MCF 10A (cell line): ENCODE measurements at regions not wholly inside any gene's neighbourhood (a gene's known extent, or its start where the extent isn't known, plus 50 kb on each side); places are given as distances from the start of the nearest gene placed in this dataset.

Experiments used
- BruUV-seq: library from RNA; stranded (reverse); fragments of 400-500 nt; replicated peaks from 2 replicates; lab custom pipeline; 2021; lab: Mats Ljungman, UMichigan
- CTCF ChIA-PET: fragments of 300-600 bp; sonication (Branson Sonifier 250); formaldehyde crosslinking; extraction: SDS; loops from one replicate; lab custom pipeline; 2021; ENCODE audit warnings: antibody characterized with exemption, inconsistent platforms; lab: Yijun Ruan, JAX
- POLR2A ChIA-PET: fragments of 300-600, 350-650 bp; sonication (Branson Sonifier 250); formaldehyde crosslinking; extraction: SDS; loops from one replicate; lab custom pipeline; 2020; ENCODE audit warnings: antibody characterized with exemption, inconsistent platforms; lab: Yijun Ruan, JAX
- DNase-seq: peaks from one replicate; pipeline ENCODE4 v3.0.0-alpha.2; 2018; ENCODE audit not compliant: unreplicated experiment
- H3K27ac Mint-ChIP-seq: one replicate; pipeline ENCODE4 v1.8.0; 2022; ENCODE audit warnings: mild to moderate bottlenecking, low read depth, mixed read lengths; ENCODE audit not compliant: unreplicated experiment
- H3K27me3 Mint-ChIP-seq: one replicate; pipeline ENCODE4 v1.8.0; 2022; ENCODE audit warnings: mixed read lengths; ENCODE audit not compliant: insufficient read depth, unreplicated experiment
- H3K36me3 Mint-ChIP-seq: one replicate; pipeline ENCODE4 v1.8.0; 2022; ENCODE audit warnings: mild to moderate bottlenecking, moderate library complexity, mixed read lengths; ENCODE audit not compliant: insufficient read depth, unreplicated experiment
- H3K4me1 Mint-ChIP-seq: one replicate; pipeline ENCODE4 v1.8.0; 2022; ENCODE audit warnings: mixed read lengths; ENCODE audit not compliant: insufficient read depth, unreplicated experiment
- H3K4me3 Mint-ChIP-seq: one replicate; pipeline ENCODE4 v1.8.0; 2022; ENCODE audit warnings: mild to moderate bottlenecking, moderate library complexity, mixed read lengths; ENCODE audit not compliant: unreplicated experiment
- H3K9me3 Mint-ChIP-seq: one replicate; pipeline ENCODE4 v1.8.0; 2022; ENCODE audit warnings: mixed read lengths; ENCODE audit not compliant: unreplicated experiment
- intact Hi-C: fragments of 100-400 bp; cut with micrococcal nuclease; formaldehyde crosslinking; loops from 2 replicates; pipeline ENCODE4 v1.14.1; 2022
- TF ChIP-seq, protein P1 (sequence below): fragments of 200-600 bp; IDR thresholded peaks from one replicate; pipeline ENCODE4 v1.8.0; 2022; ENCODE audit warnings: antibody characterized with exemption, mild to moderate bottlenecking; ENCODE audit not compliant: unreplicated experiment

DNA sequence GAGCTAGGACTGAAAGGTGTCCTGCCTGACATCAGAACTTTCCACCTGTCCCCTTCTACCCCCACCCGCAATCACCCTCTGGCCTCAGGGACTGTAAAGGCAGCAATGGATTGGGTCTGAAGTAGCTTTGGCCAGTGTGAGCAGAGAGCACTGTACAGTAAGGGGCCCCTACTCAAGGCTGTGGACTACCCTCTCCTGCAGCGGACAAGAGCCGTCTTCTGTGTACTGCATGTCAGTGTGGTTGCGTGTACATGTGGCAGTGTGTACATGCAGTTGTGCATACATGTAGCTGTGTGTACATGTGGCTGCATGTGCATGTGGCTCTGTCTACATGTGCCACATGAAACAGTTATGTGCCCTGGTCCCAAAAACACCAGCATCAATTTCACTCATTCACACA lies 205.9 kb upstream of the LINGO1 start:
- BruUV-seq = no TSS peak
- POLR2A ChIA-PET = no interaction called here
- no peaks in the 10 kb centered on the region for H3K9me3 Mint-ChIP-seq
- peaks cover 41% of the 10 kb centered on the region for H3K27me3 Mint-ChIP-seq
- DNase-seq = no peak
- H3K36me3 Mint-ChIP-seq = no peaks in the 10 kb centered on the region
- TF ChIP-seq, protein P1, sequence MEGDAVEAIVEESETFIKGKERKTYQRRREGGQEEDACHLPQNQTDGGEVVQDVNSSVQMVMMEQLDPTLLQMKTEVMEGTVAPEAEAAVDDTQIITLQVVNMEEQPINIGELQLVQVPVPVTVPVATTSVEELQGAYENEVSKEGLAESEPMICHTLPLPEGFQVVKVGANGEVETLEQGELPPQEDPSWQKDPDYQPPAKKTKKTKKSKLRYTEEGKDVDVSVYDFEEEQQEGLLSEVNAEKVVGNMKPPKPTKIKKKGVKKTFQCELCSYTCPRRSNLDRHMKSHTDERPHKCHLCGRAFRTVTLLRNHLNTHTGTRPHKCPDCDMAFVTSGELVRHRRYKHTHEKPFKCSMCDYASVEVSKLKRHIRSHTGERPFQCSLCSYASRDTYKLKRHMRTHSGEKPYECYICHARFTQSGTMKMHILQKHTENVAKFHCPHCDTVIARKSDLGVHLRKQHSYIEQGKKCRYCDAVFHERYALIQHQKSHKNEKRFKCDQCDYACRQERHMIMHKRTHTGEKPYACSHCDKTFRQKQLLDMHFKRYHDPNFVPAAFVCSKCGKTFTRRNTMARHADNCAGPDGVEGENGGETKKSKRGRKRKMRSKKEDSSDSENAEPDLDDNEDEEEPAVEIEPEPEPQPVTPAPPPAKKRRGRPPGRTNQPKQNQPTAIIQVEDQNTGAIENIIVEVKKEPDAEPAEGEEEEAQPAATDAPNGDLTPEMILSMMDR = no peak
- CTCF ChIA-PET = interaction anchor here (1.7 kb wide), 1 partner anchor 17 kb away, joined by 11 read pairs; no protein-coding TSS in a partner anchor
- intact Hi-C loops = no loop called here
- H3K27ac Mint-ChIP-seq = no peak overlapping the region
- H3K4me3 Mint-ChIP-seq = no peak overlapping the region
- peaks cover 23% of the 10 kb centered on the region for H3K4me1 Mint-ChIP-seq

DNA sequence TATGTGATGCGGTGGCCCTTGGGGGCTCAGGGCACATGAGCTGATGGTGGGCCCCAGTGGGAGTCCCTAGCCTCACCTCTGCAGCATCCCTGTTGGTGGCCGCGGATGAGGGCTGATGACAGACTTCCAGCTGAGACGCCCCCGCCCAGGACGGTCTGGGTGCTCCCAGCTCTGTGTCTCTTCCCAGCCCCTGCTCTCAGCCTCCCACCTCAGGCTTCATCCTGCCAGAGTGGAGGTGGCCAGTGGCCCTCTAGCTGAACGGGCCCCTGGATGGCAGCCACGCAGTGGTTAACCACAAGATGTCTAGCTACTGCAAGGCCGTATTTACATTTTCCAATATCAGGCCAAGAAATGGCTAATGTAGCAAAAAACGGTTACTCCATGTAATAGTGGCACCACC lies 205.3 kb upstream of the LINGO1 start:
- no peaks in the 10 kb centered on the region for H3K36me3 Mint-ChIP-seq
- no peaks in the 10 kb centered on the region for H3K9me3 Mint-ChIP-seq
- BruUV-seq = no TSS peak
- peaks cover 41% of the 10 kb centered on the region for H3K27me3 Mint-ChIP-seq
- POLR2A ChIA-PET = no interaction called here
- TF ChIP-seq, protein P1 = no peak
- no peak overlapping the region for H3K4me3 Mint-ChIP-seq
- DNase-seq = peak; percentile 27
- CTCF ChIA-PET = interaction anchor here (0.7 to 1.7 kb wide), 3 partner anchors 14 to 295 kb away, joined by 3 to 11 read pairs (median 3); no protein-coding TSS in a partner anchor
- peaks cover 23% of the 10 kb centered on the region for H3K4me1 Mint-ChIP-seq
- intact Hi-C loops = no loop called here
- H3K27ac Mint-ChIP-seq = no peak overlapping the region

DNA sequence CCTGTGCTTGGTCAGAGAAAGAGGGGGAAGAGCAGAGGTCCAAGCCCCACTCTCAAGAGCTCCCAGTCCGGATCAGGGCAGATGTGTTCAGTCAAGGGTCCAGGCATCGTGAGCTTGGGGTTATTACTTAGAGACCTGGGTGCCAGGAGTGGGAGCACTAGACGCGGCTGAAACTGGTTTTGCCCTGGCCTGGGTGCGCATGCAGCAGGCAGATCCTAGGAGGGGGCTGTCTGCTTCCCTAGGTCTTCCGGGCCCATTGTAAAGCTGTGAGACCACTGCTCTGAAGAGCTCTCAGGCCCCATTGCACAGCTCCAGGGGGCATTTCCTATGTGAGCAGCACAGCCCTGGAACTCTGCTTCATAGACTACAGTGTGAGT lies 204.9 kb upstream of the LINGO1 start:
- ChIA-PET POLR2A (no interaction called here), CTCF (interaction anchor here (0.7 to 1.7 kb wide), 4 partner anchors 13 to 294 kb away, joined by 3 to 11 read pairs (median 4); no protein-coding TSS in a partner anchor)
- H3K36me3 Mint-ChIP-seq = no peaks in the 10 kb centered on the region
- H3K27me3 Mint-ChIP-seq = peaks cover 41% of the 10 kb centered on the region
- no peak overlapping the region for H3K27ac Mint-ChIP-seq
- peaks cover 23% of the 10 kb centered on the region for H3K4me1 Mint-ChIP-seq
- no peak overlapping the region for H3K4me3 Mint-ChIP-seq
- DNase-seq = no peak
- no peaks in the 10 kb centered on the region for H3K9me3 Mint-ChIP-seq
- TF ChIP-seq, protein P1 = no peak
- intact Hi-C loops = no loop called here
- BruUV-seq = no TSS peak

DNA sequence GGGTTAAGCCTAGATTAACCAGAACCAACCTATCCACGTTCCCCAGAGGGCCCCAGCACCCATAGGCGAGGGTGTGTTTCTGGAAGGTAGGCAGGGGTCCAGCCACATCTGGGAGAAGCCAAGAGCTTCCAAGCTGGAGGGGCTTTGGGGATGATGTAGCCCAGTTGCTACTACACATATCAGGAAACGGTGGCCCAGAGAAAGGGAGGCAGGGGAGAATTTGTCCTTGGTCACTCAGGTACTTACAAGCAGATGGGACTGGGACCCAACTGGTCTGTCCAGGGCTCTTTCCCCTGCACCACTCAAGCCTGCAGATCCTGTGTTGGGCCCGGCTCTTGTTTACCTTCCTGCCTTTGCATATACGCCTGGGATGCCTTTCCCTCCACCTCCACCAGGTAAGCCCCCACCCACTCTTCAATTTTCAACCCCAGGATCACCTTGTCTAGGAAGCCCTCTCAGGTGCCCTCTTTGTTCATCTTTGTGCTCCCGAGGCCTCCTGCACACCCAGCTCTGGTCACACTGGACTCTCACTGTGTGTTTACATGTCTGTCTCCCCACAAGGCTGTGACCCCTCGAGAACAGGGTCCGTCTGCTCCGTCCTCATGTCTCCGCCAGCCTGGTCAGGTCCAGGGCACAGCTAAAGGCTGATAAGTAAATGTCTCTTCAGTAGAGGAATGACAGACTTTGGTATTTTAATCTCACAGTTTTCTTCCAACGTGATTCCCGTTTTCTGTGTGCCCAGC lies 204.4 kb upstream of the LINGO1 start:
- no TSS peak for BruUV-seq
- CTCF ChIA-PET = interaction anchor here (0.7 to 1.7 kb wide), 5 partner anchors 13 to 294 kb away, joined by 3 to 11 read pairs (median 4); no protein-coding TSS in a partner anchor
- H3K4me1 Mint-ChIP-seq = peaks cover 23% of the 10 kb centered on the region
- no peak overlapping the region for H3K4me3 Mint-ChIP-seq
- no peak for DNase-seq
- no peaks in the 10 kb centered on the region for H3K9me3 Mint-ChIP-seq
- POLR2A ChIA-PET = interaction anchor here (0.6 kb wide), 1 partner anchor 292 kb away, joined by 3 read pairs; no protein-coding TSS in a partner anchor
- H3K27ac Mint-ChIP-seq = no peak overlapping the region
- H3K27me3 Mint-ChIP-seq = peaks cover 41% of the 10 kb centered on the region
- TF ChIP-seq, protein P1 = no peak
- no peaks in the 10 kb centered on the region for H3K36me3 Mint-ChIP-seq
- intact Hi-C loops = no loop called here
